Cerebellar nuclear complex (tissue), 1 donor: ENCODE measurements at regions not wholly inside any gene's neighbourhood (a gene's known extent, or its start where the extent isn't known, plus 50 kb on each side); places are given as distances from the start of the nearest gene placed in this dataset.

Source experiments
- DNase-seq, 2 experiments: peaks; one replicate each; lab custom pipeline; 2025; lab: John Stamatoyannopoulos, UW

DNA sequence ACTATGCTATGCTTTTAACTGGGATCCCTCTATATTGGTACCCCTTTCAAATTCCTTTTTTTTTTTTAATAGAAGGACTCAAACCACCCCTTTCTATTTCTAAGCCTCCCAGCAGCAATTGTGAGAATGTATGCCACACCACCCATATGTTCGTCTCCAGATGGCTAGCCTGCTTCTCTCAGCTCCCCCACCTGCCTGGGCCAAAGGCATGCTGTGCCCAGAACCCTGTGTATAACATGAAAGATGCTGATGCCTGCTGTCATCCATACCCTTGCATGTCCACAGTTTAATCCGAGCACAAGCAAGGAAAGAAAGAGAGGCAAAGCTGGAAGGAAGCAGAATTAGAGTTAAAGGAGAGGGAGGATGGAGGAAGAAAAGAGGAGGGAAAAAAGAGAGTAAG is 159.5 kb upstream of the CNTN6 start:
- peak; percentile 91 to 98 for DNase-seq

DNA sequence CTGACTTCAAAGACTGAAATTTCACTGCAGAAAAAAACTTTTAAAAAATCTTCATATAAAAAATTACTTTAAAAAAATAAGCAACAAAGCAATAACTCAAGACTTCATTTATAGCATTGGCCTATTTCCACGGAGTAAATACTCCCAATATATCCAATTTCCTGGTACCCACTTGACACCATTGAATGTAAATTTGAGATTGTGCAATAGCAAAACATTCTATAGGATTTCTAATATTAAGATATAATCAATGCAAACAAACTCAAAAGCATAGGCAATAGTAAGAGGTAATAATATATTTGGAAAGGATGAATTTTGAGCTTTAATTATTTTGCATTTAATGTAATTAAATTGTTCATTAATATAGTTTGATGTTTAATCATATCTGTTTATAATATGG is 148.0 kb upstream of the CNTN6 start:
- no peak for DNase-seq

DNA sequence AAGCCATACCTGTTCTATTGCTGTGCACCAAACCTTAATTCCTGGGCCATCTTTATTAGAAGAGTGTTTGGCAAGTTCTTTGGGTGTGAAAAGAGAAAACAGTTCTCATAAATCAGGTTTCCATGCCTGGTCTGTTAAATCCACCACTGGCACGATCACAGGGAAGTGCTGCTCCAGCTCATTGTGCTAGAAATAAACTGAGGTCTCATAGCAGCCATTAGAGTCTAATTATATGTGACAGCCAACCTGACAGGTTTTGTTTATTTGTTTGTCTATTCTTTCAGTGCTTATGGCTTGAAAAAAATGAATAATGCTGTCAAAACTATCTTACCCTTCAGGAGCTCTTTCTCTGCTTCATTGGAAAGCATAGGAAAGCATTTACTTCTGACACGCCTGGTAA is 147.1 kb upstream of the CNTN6 start:
- peak; percentile 53 to 81 for DNase-seq

DNA sequence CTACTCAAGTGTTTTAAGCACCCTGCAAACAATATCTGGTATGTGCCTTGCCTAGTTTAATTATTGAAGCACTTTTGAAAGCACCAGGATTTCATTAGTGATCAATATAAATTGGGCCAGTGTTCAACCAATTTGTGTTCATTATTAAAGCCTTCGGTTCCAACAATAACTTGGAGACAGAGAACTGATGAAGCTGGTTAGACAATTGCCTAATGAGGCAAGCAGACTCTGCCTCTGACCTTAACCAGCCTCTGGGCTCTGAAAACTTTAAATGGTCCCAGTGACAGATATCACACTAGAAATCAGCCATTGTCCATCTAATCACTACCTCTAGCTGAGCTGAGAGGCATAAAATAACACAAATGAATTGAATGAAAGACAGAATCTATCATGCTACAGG is 139.9 kb upstream of the CNTN6 start:
- no peak for DNase-seq

DNA sequence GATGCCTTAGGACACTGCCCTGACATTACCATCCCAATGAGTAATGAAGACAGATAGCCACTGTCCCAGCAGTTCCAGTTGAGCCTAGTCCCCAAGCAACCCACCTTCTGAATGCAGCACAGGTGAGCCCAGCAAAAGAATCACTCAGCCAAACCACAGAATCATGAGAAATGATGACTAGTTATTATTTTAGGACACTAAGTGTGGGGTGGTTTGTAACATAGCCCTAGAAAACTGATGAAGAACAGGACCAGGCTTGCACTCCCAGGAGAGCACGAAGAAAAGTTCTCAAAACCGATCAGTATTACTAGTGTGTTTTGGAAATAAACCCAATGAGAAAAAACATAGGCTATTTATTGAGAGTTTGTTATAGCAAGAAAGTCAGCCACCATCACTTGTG is 129.6 kb upstream of the CNTN6 start:
- no peak for DNase-seq

DNA sequence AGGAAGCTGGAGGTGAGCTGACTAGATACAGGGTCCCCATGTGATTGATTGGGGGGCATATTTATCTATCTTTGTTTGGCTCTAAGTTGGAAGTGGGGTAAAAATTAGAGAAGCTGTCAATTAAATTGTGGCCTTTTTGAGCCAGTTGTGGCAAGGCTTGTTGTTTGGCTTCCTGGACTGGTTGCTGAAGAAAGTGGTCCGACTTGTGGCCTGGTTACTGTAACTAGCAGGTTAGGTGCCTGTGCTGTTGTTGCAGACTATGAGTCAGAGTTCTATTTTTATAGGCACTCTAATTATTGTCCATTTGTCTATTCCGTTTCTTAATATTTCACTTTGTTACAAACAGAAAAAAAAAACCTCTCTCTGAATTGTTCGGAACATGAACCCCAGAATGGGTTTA is 129.1 kb upstream of the CNTN6 start:
- no peak for DNase-seq

DNA sequence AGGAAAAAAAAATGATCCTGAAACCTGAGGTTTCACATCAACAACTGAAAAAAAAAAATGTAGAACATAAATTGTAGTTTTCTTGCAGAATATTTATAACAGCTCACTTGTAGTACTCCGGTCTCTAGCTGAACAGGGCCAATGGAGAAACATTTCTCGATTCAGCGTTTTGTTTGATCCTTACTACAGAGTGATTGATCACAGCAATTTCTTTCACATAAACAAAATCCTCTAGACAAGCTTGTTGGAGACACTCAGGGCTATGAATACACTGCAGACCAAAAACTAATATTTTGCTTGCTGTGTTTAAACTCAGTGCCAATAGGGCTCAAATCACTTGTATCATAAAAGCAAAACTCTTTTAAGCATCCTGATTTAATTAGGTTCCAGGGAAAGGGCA is 127.0 kb upstream of the CNTN6 start:
- no peak for DNase-seq

DNA sequence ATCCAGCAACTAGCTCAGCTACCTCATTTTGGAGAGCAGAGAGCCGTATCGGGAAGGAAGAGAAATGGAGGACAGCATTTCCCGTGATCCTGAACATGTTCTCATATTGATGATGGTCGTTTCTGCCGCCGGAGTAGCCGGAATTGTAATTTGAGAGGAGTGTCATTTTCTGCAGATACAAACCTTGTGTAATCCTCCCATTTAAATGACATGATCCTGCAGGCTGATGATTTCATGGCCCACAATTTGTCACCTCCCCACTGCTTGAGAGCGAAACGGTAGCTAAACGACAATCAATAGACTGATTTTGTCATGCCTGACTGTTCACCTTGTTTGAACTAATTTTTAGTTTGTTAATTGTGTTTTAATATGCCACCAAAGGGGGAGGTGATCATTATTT is 126.5 kb upstream of the CNTN6 start:
- no peak for DNase-seq

DNA sequence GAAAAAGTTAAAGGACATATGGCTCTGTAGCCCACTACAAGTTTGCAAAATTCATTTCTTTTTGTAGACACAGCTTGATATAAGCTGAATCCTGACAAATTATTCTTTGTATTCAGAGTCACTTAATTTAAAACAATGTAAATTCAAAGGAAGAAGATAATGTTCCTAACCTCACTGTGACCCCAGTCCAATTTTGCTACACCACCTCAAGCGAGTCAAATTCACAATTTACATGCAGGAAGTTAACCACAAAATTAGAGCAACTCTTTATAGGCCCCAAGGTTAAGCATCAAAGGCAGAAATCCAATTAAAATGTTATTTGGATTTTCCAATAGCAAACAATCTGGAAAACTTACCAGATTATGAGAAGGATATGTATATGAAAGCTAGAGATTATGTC is 119.5 kb upstream of the CNTN6 start:
- no peak for DNase-seq

DNA sequence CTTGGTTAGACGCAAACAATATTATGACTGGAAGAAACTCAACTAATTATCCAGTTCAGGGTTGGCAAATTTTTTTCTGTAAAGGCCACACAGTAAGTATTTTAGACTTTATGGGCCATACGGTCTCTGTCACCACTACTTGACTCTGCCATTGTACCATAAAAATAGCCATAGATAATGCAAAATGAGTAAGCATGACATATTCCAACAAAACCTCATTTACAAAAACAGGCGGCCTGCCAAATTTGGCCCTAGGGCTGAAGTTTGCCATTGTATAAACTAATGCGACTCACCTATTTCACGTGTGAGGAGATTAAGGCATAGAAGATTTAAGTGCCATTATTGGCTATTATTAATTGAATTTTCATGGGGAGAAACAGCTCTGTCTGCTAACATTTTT is 116.8 kb upstream of the CNTN6 start:
- no peak for DNase-seq

DNA sequence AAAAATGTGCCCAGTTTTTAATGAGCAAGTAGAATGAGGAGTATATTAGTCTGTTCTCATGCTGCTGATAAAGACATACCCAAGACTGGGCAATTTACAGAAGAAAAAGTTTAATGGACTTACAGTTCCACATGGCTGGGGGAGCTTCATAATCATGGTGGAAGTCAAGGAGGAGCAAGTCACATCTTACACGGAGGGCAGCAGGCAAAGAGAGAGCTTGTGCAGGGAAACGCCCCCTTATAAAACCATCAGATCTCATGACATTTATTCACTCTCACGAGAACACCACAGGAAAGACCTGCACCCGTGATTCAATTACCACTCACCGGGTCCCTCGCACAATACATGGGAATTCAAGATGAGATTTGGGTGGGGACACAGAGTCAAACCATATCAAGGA is 111.7 kb upstream of the CNTN6 start:
- DNase-seq: no peak

DNA sequence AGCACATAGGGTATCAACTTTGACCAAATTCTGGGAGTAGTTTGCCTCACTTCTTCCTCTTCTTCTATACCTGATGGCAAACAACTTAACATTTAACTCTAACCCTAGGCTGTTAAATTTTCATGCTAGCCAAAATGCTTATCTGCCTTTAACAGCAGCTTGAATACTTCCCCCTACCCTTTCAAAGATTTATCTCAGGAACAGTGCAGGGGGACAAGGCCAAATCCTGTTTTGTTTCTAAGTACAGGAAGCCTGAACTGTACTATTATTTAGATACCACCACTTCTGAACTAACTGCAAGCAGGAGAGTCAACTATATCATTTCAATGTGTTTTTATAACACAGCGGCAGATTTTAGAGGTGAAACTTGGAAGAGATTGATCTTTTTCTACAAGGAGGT is 104.0 kb upstream of the CNTN6 start:
- DNase-seq: no peak

DNA sequence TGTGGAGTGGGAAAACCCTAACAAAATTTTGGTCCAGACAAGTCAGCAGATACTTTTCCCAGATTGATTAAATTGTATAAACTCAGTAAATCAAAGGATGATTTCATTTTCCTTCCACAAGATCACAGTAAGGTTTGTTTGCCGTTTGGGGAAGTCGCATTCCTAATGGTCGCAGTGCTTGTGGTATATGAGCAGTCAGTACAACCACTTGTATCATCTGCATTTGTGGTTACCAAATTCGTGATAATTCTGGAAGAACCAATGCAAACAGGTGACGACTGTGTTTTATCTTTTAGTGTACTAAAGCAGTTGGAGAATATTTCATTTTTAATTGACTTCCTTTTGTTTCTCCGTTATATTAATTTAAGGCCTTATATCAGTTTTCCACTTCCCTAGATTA is 100.0 kb upstream of the CNTN6 start:
- DNase-seq: no peak

DNA sequence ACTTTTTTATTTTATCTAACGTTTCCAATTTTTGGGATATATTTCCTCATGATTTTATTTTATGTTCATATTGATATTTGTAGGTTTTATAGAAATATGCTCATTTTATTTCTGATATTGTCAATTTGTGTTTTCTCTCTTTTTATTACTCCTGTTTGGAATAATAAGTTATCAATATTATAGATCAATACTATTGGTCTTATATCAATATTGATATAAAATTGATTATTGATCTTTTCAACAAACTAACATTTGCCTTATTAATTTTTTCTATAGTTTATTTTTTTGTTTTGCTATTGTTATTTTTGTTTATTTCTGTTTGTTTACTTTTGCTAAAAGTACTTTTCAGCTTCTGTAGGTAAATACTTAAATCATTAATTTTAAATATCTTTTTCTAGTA is 90.8 kb upstream of the CNTN6 start:
- no peak for DNase-seq

DNA sequence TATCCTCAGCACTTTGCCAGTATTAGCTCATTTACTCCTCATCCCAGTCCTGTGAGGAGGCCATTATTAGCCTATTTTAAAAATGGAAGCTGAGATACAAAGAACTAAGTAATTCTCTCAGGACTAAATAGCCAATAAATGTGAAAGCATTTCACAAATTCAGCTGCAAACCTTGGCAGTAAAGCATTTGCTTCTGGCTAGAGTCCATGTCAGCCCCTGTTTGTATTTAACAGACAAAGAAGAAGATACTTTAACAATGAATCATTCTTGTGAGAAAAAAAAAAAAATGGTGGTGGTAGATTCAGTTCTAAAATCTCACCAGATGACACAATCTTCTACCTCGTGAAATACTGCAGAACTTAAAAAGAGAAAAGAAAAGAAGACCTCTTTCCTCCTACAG is 85.0 kb upstream of the CNTN6 start:
- no peak for DNase-seq

DNA sequence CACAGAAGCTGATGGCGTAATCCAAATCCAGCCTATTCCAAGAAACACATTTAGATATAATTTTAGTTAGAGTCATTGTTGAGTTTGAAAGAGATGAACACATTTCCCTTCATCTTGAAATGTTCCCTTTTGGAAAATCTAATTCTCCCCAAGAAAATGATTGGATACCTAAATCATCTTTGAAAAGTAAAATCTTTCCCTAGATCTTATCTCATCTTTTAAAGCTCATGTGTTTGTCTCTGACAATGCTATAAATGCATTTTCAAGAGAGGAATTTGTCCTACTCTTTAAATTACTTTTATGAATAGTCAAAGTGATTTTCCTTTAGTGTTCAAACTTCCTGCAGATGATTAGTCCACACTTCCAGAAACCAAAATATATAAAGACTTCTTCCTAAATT is 82.6 kb upstream of the CNTN6 start:
- DNase-seq: no peak

DNA sequence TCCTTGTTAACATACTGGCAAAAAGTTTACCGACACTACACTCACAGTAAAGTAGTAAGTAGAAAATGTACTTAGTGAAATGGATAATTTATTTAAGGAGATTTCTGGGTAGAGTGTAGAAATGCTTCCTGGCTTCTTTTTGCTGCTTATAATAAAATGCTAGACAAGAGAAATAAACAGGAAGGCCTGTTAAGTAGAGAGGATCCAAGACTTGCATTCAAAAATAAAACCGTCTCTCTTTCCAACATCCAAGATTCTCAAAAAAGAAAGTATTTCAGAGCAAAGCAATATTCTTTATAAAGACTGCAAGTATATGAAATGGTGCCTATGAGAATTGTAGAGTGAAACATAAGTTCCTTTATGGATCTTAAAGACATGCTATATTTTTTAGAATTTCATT is 77.0 kb upstream of the CNTN6 start:
- no peak for DNase-seq

DNA sequence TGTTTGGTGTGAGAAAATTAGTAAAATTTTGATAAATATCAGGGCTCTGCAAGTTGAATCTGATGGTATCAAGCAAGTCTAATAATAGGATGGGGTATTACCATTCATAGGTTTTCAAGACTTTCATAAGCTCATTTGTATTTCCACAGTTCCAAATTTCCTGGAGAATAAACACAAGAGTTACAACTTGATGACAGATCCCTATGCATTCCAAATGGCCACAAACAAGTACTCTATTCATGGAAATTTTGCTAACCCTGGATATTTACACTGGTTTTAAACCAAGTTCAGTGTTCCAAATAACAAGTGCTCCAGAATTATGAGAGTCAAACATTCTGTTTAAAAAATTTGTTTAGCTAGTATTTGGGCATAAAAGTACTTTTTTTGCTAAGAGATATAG is 75.0 kb upstream of the CNTN6 start:
- DNase-seq: no peak

DNA sequence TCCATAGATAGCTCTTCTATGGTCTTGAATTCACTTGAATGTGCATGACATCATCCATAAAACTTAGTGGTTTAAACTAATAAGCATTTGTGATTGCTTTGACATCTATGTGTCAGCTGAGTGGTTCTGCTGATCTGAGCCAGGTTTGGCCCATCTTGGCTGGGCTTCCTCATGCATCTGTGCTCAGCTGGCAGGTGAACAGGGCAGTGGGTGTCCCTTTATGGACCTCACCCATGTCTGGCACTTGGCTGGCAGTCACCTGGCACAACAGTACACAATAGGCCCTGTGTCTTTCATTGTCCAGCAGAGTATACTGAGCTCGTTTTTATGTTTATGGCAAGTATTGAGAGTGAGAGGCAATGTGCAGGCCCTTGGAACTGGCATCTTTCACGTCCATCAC is 73.7 kb upstream of the CNTN6 start:
- no peak for DNase-seq

DNA sequence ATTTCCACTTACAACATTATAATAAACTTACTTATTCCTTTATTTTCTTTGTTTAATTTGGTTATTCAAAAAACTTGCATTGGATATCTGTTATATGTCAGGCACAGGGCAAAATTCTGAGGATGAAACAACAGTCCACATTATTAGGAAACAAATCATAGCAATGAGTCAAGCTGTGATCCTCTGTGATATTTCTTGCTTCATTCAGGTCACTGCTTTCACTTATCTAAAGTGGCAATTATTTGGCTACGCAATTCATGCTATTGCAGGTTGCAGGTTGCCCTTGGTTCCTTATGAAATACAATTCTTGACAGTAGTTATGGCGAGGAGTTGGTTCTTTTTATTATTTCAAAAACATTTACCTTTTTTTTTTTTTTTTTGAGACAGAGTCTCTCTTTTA is 66.4 kb upstream of the CNTN6 start:
- DNase-seq: no peak

DNA sequence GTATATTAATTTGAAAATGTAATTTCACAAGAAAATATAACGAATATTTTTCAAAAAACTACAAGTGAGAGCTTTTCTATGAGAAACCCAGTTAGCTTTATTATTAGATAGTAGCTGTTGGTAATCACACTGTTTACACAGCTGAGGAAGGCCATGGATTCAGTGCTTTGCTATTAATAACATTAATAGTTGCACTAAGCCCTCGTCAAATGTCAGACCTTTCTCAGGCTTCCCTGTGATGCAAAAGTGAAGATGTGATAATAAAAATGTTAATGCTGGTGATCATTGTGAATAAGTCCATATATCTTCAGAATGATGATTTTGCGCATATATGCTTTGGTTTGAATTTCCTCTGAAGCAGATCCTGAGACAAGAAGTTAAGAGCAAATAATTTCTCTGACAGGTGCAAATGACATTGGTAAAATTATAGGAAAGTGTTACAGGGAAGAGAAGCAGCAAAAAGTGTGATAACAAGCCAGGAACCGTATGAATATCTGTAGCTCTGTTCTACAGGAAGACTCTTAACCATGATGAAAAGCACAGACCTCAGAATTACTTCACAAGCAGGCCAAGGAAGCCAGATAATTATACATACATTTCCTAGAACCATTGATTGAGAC is 56.5 kb upstream of the CNTN6 start:
- DNase-seq: no peak

DNA sequence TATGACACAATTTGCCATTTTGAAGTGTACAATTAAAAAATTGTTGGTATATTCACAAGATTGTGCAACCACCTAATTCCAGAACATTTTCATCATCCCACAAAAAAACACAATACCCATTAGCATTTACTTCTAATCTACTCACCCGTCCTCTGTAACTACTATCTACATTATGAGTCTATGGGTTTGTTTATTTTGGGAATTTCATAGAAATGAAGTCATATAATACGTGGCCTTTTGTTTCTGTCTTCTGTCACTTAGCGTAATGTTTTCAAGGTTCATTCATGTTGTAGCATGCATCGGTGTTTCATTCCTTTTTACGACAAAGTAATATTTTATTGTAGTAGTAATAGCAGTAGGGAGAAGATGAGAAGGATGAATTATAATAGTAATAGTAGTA is 55.2 kb upstream of the CNTN6 start:
- no peak for DNase-seq
